NCI-H2196 (cell line): ENCODE measurements at regions not wholly inside any gene's neighbourhood (a gene's known extent, or its start where the extent isn't known, plus 50 kb on each side); places are given as distances from the start of the nearest gene placed in this dataset.
A peak's percentile ranks its signal among the peaks of the same experiment; 100 is the strongest.
"Not testable (repeated sequence)": the region's sequence is repeated elsewhere in the genome, so short reads cannot be mapped to it uniquely, and the experiment has no call there.

Experiments used
- DNase-seq: peaks from one replicate; lab custom pipeline; 2025; ENCODE audit not compliant: unreplicated experiment; lab: John Stamatoyannopoulos, UW

GRCh38 chr7:29696402-29696801 is 109.9 kb upstream of the WIPF3 start:
- DNase-seq, result not testable (repeated sequence)

DNA sequence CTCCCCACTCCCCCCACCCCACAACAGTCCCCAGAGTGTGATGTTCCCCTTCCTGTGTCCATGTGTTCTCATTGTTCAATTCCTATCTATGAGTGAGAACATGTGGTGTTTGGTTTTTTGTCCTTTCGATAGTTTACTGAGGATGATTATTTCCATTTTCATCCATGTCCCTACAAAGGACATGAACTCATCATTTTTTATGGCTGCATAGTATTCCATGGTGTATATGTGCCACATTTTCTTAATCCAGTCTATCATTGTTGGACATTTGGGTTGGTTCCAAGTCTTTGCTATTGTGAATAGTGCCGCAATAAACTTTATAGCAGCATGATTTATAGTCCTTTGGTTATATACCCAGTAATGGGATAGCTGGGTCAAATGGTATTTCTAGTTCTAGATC is 106.6 kb upstream of the WIPF3 start:
- not testable (repeated sequence) for DNase-seq

GRCh38 chr7:29701540-29701939 is 104.8 kb upstream of the WIPF3 start:
- not testable (repeated sequence) for DNase-seq

- DNase-seq, result not testable (repeated sequence)
These were observed 102.5 kb upstream of the WIPF3 start for GRCh38 chr7:29703830-29704229.

DNA sequence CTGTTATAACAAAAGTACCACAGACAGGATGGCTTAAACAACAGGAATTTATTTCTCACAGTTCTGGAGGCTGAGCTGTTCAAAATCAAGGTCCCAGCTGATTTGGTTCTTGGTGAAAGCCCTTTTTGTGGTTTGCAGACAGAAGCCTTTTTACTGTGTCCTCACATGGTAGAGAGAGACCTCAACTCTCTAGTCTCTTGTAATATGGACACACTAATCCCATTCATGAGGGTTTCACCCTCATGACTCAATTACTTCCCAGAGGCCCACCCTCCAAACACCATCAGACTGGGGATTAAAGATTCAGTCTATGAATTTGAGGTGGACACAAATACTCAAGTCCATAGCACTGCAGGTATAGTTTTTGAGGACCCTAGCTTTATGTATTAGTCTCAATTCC is 97.3 kb upstream of the WIPF3 start:
- DNase-seq, result not testable (repeated sequence)

GRCh38 chr7:29723127-29723526 is 83.2 kb upstream of the WIPF3 start:
- DNase-seq, result not testable (repeated sequence)

- no peak for DNase-seq
These were observed 82.7 kb upstream of the WIPF3 start for GRCh38 chr7:29723599-29723998.

- not testable (repeated sequence) for DNase-seq
These were observed 76.7 kb upstream of the WIPF3 start for GRCh38 chr7:29729534-29730165.

DNA sequence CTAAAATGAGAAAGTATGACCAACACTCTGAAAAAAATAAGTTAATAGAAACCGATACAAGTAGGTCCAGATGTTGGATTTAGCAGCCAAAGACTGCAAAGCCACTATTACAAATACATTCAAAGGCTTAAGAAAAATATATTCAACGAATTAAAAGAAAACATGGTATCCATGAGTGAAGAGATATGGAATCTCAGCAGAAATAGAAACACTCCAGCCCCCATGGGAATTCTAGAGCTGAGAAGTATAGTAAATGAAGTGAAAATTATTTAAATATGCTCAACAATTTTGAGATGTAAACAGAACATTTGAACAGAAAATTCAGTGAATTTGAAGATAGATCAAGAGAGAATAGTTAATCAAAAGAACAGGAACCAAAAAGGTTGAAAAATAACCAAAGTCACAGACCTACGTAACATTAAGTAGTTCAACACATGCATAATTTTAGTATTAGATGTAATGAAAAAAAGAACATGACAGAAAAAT is 72.0 kb upstream of the WIPF3 start:
- no peak for DNase-seq

GRCh38 chr7:29747645-29748245 is 58.6 kb upstream of the WIPF3 start:
- not testable (repeated sequence) for DNase-seq

DNA sequence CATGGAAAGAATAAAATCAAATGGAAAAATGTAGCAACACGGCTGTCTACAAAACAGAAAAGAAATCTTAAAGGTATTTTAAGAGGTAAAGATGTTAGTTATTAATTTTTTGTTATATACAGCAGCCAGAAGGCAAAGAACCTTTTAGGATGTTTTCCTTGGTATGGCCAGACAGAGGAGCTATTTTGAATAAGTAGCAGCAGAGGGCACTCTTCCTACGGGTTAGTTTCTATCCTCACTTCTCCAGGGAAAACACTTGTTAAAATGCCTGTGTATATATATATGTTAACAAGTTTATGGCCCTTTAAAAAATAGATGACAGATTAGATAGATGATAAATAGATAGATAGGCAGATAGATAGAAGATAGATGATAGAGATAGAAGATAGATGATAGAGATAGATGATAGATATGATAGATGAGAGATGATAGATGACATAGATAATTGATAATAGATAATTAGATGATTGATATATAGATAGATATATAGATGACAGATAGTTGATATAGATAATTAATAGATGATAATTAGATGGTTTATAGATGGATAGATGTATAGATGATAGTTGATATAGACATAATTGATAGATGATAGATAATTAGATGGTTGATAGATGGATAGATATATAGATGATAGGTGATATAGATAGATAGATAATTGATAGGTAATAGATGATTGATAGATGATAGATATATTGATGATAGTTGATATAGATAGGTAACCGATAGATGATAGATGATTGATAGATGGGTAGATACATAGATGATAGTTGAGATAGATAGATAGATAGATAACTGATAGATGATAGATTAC is 57.8 kb upstream of the WIPF3 start:
- DNase-seq, result peak; percentile 52

DNA sequence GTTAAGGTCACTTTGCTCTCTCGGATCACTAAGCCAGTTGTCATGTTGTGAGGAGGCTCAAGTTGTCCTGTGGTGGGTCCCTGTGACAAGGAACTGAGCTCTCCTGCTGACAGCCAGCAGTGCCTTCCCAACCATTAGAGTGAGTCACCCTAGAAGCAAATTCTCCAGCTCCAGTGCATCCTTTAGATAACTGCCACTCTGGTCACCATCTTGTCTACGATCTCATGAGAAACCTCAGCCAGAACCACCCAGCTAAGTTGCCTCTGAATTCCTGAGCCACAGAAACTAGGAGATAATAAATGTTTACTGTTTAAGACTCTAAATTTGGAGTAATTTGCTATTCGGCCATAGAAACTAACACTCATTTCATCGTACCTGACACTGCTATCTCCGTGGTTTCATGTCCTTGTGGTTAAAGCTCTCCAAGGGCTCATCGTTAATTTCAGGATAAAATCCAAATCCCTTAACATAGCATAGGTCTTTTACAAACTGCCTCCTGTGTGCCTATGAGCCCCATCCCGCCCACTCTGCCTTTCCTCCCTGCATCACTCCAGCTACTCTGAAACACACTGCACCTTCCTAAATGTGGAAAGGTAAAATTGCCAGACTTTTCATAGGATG is 56.5 kb upstream of the WIPF3 start:
- DNase-seq, result no peak

- DNase-seq, result not testable (repeated sequence)
These were observed 55.9 kb upstream of the WIPF3 start for GRCh38 chr7:29750373-29750940.

DNA sequence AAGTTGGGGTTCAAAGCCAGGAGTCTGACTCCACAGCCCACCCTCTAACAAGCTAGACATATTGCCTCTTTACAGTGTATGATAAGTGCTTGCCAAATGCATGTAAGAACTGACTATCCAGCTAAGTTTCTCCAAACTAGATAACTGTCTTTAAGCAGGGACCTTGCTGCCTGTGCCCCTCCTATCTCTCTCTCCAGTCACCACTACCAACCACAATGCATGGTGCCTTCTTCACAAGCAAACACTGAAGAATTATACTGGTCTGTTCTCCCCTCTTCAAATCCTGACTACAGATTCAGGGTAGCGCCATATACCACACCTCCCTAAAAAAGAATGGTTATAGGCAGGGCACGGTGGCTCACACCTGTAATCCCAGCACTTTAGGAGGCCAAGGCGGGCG is 55.3 kb upstream of the WIPF3 start:
- DNase-seq, result not testable (repeated sequence)

- no peak for DNase-seq
These were observed 51.3 kb upstream of the WIPF3 start for GRCh38 chr7:29754874-29755490.
